CD4-positive, alpha-beta T cell (primary cell): ENCODE measurements at regions not wholly inside any gene's neighbourhood (a gene's known extent, or its start where the extent isn't known, plus 50 kb on each side); places are given as distances from the start of the nearest gene placed in this dataset.

Experiments
- ATAC-seq: fragments of 200-7000 bp; cut with Tn5 transposase; one replicate; pipeline ENCODE4 v1.10.0; 2022; ENCODE audit warnings: mild to moderate bottlenecking; ENCODE audit not compliant: poor library complexity
- CTCF ChIA-PET: fragments of 350-600 bp; sonication (Branson Sonifier 250); formaldehyde crosslinking; loops from one replicate; lab custom pipeline; 2021; ENCODE audit warnings: antibody characterized with exemption, inconsistent platforms; lab: Charles Lee
- POLR2A ChIA-PET: fragments of 350-600 bp; sonication (Branson Sonifier 250); formaldehyde crosslinking; loops from one replicate; lab custom pipeline; 2021; ENCODE audit warnings: antibody characterized with exemption, inconsistent platforms; lab: Charles Lee
- DNase-seq, 14 experiments: peaks; one replicate each; pipeline ENCODE4 v3.0.0-alpha.2; 2013 to 2020; ENCODE audit warnings: mixed read lengths in 2 of 14
- H3K27ac ChIP-seq, 2 donors: one replicate each; pipeline versions ENCODE4 v1.5.1 to v1.7.0; 2013; ENCODE audit warnings: low read length in 2 of 2, low read depth in 1 of 2, mild to moderate bottlenecking in 1 of 2
- H3K27me3 ChIP-seq, 2 experiments: 1 replicate in 1 of 2; 2 replicates in 1 of 2; pipeline versions ENCODE4 v1.6.1 to v1.7.0; 2013; ENCODE audit warnings: low read length in 2 of 2, control low read depth in 1 of 2, mild to moderate bottlenecking in 1 of 2, moderate library complexity in 1 of 2; ENCODE audit not compliant: insufficient read depth in 2 of 2, control insufficient read depth in 1 of 2
- H3K36me3 ChIP-seq: one replicate; pipeline ENCODE4 v1.6.1; 2013; ENCODE audit warnings: low read length, control low read depth; ENCODE audit not compliant: insufficient read depth
- H3K4me1 ChIP-seq: one replicate; pipeline ENCODE4 v1.6.1; 2013; ENCODE audit warnings: low read length, control low read depth; ENCODE audit not compliant: insufficient read depth
- H3K4me3 ChIP-seq: one replicate; pipeline ENCODE4 v1.5.1; 2013; ENCODE audit warnings: mild to moderate bottlenecking, low read length, moderate library complexity
- H3K9me3 ChIP-seq, 2 experiments: 1 replicate in 1 of 2; 2 replicates in 1 of 2; pipeline versions ENCODE4 v1.6.1 to v1.7.0; 2013; ENCODE audit warnings: low read length in 2 of 2, mild to moderate bottlenecking in 2 of 2, control low read depth in 1 of 2, moderate library complexity in 1 of 2; ENCODE audit not compliant: control insufficient read depth in 1 of 2, insufficient read depth in 1 of 2
- H3K27ac Mint-ChIP-seq: one replicate; pipeline ENCODE4 v1.8.0; 2020; ENCODE audit warnings: mixed read lengths
- H3K27me3 Mint-ChIP-seq: one replicate; pipeline ENCODE4 v1.8.0; 2021; ENCODE audit warnings: mixed read lengths
- H3K36me3 Mint-ChIP-seq: one replicate; pipeline ENCODE4 v1.8.0; 2021; ENCODE audit warnings: low read depth, mixed read lengths
- H3K4me1 Mint-ChIP-seq: one replicate; pipeline ENCODE4 v1.8.0; 2021; ENCODE audit warnings: low read depth, mixed read lengths
- H3K4me3 Mint-ChIP-seq: one replicate; pipeline ENCODE4 v1.8.0; 2020; ENCODE audit warnings: mild to moderate bottlenecking, mixed read lengths
- H3K9me3 Mint-ChIP-seq: one replicate; pipeline ENCODE4 v1.8.0; 2020; ENCODE audit warnings: mixed read lengths
- CTCF ChIP-seq: fragments of 200-600 bp; IDR thresholded peaks from one replicate; pipeline ENCODE4 v1.8.0; 2022; ENCODE audit warnings: antibody characterized with exemption, mild to moderate bottlenecking
- intact Hi-C, 2 experiments: fragments of 100-400 bp; cut with DNase I in 1 of 2; cut with micrococcal nuclease in 1 of 2; formaldehyde crosslinking; loops; one replicate each; pipeline versions ENCODE4 v1.15.1 to v1.9.0; 2023 to 2025; cut with DNase I, micrococcal nuclease

- no peak for DNase-seq
- H3K27ac Mint-ChIP-seq: no peak overlapping the region
- H3K4me1 Mint-ChIP-seq: no peaks in the 10 kb centered on the region
- Histone ChIP-seq H3K9me3 (no peaks in the 10 kb centered on the region), H3K36me3 (no peaks in the 10 kb centered on the region), H3K27ac (no peak overlapping the region), H3K4me3 (no peak overlapping the region), H3K4me1 (no peaks in the 10 kb centered on the region), H3K27me3 (no peaks in the 10 kb centered on the region)
- H3K36me3 Mint-ChIP-seq: no peaks in the 10 kb centered on the region
- H3K4me3 Mint-ChIP-seq: no peak overlapping the region
- TF ChIP-seq CTCF: no peak
- no peak for ATAC-seq
- CTCF ChIA-PET: no interaction called here
- no peaks in the 10 kb centered on the region for H3K27me3 Mint-ChIP-seq
- H3K9me3 Mint-ChIP-seq: peaks cover 3% of the 10 kb centered on the region
- intact Hi-C loops: no loop called here
- POLR2A ChIA-PET: no interaction called here
Measured at GRCh38 chr2:52454962-52455361, 1312.6 kb upstream of the CHAC2 start.

GRCh38 chr2:52452201-52452600, 1315.4 kb upstream of the CHAC2 start:
- H3K27ac Mint-ChIP-seq: no peak overlapping the region
- no peak overlapping the region for H3K4me3 Mint-ChIP-seq
- H3K27me3 Mint-ChIP-seq: no peaks in the 10 kb centered on the region
- CTCF ChIA-PET: no interaction called here
- Histone ChIP-seq H3K36me3 (no peaks in the 10 kb centered on the region), H3K4me1 (no peaks in the 10 kb centered on the region), H3K27ac (no peak overlapping the region), H3K9me3 (peaks cover 0 to 18% of the 10 kb centered on the region in 2 experiments), H3K27me3 (no peaks in the 10 kb centered on the region), H3K4me3 (no peak overlapping the region)
- no peak for ATAC-seq
- H3K4me1 Mint-ChIP-seq: no peaks in the 10 kb centered on the region
- no peaks in the 10 kb centered on the region for H3K9me3 Mint-ChIP-seq
- POLR2A ChIA-PET: no interaction called here
- intact Hi-C loops: no loop called here
- no peak for TF ChIP-seq CTCF
- DNase-seq: no peak
- H3K36me3 Mint-ChIP-seq: no peaks in the 10 kb centered on the region

DNA sequence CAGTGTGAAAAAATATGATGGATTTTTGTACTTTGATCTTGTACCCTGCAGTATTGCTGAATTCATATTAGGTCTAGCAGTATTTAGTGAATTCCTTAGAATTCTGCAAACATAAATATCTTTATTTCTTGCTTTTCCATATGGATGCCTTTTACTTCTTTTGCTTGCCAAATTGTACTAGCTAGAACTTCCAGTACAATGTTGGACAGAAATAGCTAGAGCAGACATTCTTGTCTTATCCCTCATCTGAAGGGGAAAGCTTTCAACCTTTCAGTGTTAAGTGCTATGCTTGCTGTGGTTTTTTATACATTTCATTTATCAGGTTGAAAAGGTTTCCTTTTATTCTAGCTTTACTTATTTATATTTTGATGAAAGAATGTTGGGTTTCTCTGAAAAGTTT, 1321.9 kb upstream of the CHAC2 start:
- no peaks in the 10 kb centered on the region for H3K9me3 Mint-ChIP-seq
- no peak overlapping the region for H3K27ac ChIP-seq
- intact Hi-C loops: no loop called here
- no peak overlapping the region for H3K27ac Mint-ChIP-seq
- no peaks in the 10 kb centered on the region for H3K4me1 ChIP-seq
- CTCF ChIA-PET: no interaction called here
- no peaks in the 10 kb centered on the region for H3K36me3 Mint-ChIP-seq
- POLR2A ChIA-PET: no interaction called here
- DNase-seq: no peak
- no peak for ATAC-seq
- peaks cover 0 to 18% of the 10 kb centered on the region in 2 experiments for H3K9me3 ChIP-seq
- no peak for TF ChIP-seq CTCF
- H3K27me3 Mint-ChIP-seq: no peaks in the 10 kb centered on the region
- no peaks in the 10 kb centered on the region for H3K27me3 ChIP-seq
- H3K36me3 ChIP-seq: no peaks in the 10 kb centered on the region
- no peaks in the 10 kb centered on the region for H3K4me1 Mint-ChIP-seq
- no peak overlapping the region for H3K4me3 Mint-ChIP-seq
- no peak overlapping the region for H3K4me3 ChIP-seq
